Large intestine (tissue), 3 donors: ENCODE measurements at regions not wholly inside any gene's neighbourhood (a gene's known extent, or its start where the extent isn't known, plus 50 kb on each side); places are given as distances from the start of the nearest gene placed in this dataset.
A peak's percentile ranks its signal among the peaks of the same experiment; 100 is the strongest.

ENCODE experiments used
- DNase-seq, 2 donors: peaks; one replicate each; pipeline versions ENCODE4 v3.0.0 to v3.0.0-alpha.2; 2013
- H3K27ac ChIP-seq: one replicate; pipeline ENCODE4 v1.5.1; 2013; ENCODE audit warnings: low read length
- H3K27me3 ChIP-seq: 2 replicates; pipeline ENCODE4 v1.6.1; 2013; ENCODE audit warnings: low read length; ENCODE audit not compliant: control insufficient read depth, insufficient read depth
- H3K36me3 ChIP-seq: 2 replicates; pipeline ENCODE4 v1.6.1; 2013; ENCODE audit warnings: low read length; ENCODE audit not compliant: control insufficient read depth, insufficient read depth
- H3K4me1 ChIP-seq: one replicate; pipeline ENCODE4 v1.6.1; 2013; ENCODE audit warnings: low read length; ENCODE audit not compliant: control insufficient read depth, insufficient read depth
- H3K4me3 ChIP-seq: one replicate; pipeline ENCODE4 v1.5.1; 2013; ENCODE audit warnings: low read length
- H3K9me3 ChIP-seq: one replicate; pipeline ENCODE4 v1.6.1; 2013; ENCODE audit warnings: mild to moderate bottlenecking, low read depth, low read length, moderate library complexity; ENCODE audit not compliant: control insufficient read depth
- WGBS: methylation state at CpG from one replicate; pipeline ENCODE4 v1.1.5; 2013; ENCODE audit warnings: low lambda C conversion rate; ENCODE audit not compliant: insufficient coverage; 5-methylcytosine and 5-hydroxymethylcytosine counted together

GRCh38 chr13:30107521-30108136 is 199.7 kb downstream of the KATNAL1 start:
- peaks cover 16% of the 10 kb centered on the region for H3K4me1 ChIP-seq
- H3K27ac ChIP-seq = no peak overlapping the region
- no peaks in the 10 kb centered on the region for H3K36me3 ChIP-seq
- no peak overlapping the region for H3K4me3 ChIP-seq
- no peaks in the 10 kb centered on the region for H3K27me3 ChIP-seq
- DNase-seq = no peak
- no CpG with 5 or more reads among the region's 14 CpGs for WGBS
- H3K9me3 ChIP-seq = no peaks in the 10 kb centered on the region

- no CpG with 5 or more reads among the region's 6 CpGs for WGBS
- Histone ChIP-seq H3K36me3 (no peaks in the 10 kb centered on the region), H3K4me1 (peaks cover 13% of the 10 kb centered on the region), H3K27me3 (no peaks in the 10 kb centered on the region), H3K4me3 (no peak overlapping the region), H3K27ac (no peak overlapping the region), H3K9me3 (no peaks in the 10 kb centered on the region)
- DNase-seq = no peak
These were observed 200.2 kb downstream of the KATNAL1 start for GRCh38 chr13:30107121-30107520.

- Histone ChIP-seq H3K27me3 (no peaks in the 10 kb centered on the region), H3K27ac (no peak overlapping the region), H3K36me3 (no peaks in the 10 kb centered on the region), H3K4me3 (no peak overlapping the region), H3K9me3 (no peaks in the 10 kb centered on the region), H3K4me1 (peaks cover 13% of the 10 kb centered on the region)
- DNase-seq = no peak
- WGBS = no CpG with 5 or more reads among the region's 8 CpGs
These were observed 202.0 kb downstream of the KATNAL1 start for GRCh38 chr13:30105381-30105780.

- no peak for DNase-seq
- Histone ChIP-seq H3K36me3 (no peaks in the 10 kb centered on the region), H3K27ac (no peak overlapping the region), H3K4me1 (peaks cover 7% of the 10 kb centered on the region), H3K27me3 (no peaks in the 10 kb centered on the region), H3K4me3 (no peak overlapping the region), H3K9me3 (no peaks in the 10 kb centered on the region)
- no CpG with 5 or more reads among the region's 5 CpGs for WGBS
These were observed 204.1 kb downstream of the KATNAL1 start for GRCh38 chr13:30103161-30103840.

- H3K36me3 ChIP-seq = no peaks in the 10 kb centered on the region
- no peak overlapping the region for H3K27ac ChIP-seq
- no CpG with 5 or more reads among the region's 4 CpGs for WGBS
- peak in 1 of 2 donors; percentile 67 for DNase-seq
- H3K27me3 ChIP-seq = no peaks in the 10 kb centered on the region
- peaks cover 3% of the 10 kb centered on the region for H3K4me1 ChIP-seq
- no peak overlapping the region for H3K4me3 ChIP-seq
- H3K9me3 ChIP-seq = no peaks in the 10 kb centered on the region
These were observed 207.1 kb downstream of the KATNAL1 start for GRCh38 chr13:30100226-30100625.

GRCh38 chr13:30097701-30098100 is 209.7 kb downstream of the KATNAL1 start:
- Histone ChIP-seq H3K4me3 (no peak overlapping the region), H3K4me1 (peaks cover 3% of the 10 kb centered on the region), H3K27me3 (no peaks in the 10 kb centered on the region), H3K9me3 (no peaks in the 10 kb centered on the region), H3K36me3 (no peaks in the 10 kb centered on the region), H3K27ac (no peak overlapping the region)
- no peak for DNase-seq
- WGBS = no CpG with 5 or more reads among the region's 5 CpGs

- Histone ChIP-seq H3K4me1 (peaks cover 3% of the 10 kb centered on the region), H3K27ac (no peak overlapping the region), H3K9me3 (no peaks in the 10 kb centered on the region), H3K4me3 (no peak overlapping the region), H3K36me3 (no peaks in the 10 kb centered on the region), H3K27me3 (no peaks in the 10 kb centered on the region)
- WGBS = no CpG with 5 or more reads among the region's 5 CpGs
- no peak for DNase-seq
These were observed 210.3 kb downstream of the KATNAL1 start for GRCh38 chr13:30097089-30097488.

GRCh38 chr13:30094015-30094414 is 213.3 kb downstream of the KATNAL1 start:
- Histone ChIP-seq H3K36me3 (no peaks in the 10 kb centered on the region), H3K4me3 (no peak overlapping the region), H3K27me3 (no peaks in the 10 kb centered on the region), H3K9me3 (no peaks in the 10 kb centered on the region), H3K4me1 (no peaks in the 10 kb centered on the region), H3K27ac (no peak overlapping the region)
- DNase-seq = no peak
- no CpG with 5 or more reads among the region's 5 CpGs for WGBS

GRCh38 chr13:30093236-30093635 is 214.1 kb downstream of the KATNAL1 start:
- no CpG with 5 or more reads among the region's 2 CpGs for WGBS
- no peak overlapping the region for H3K4me3 ChIP-seq
- H3K36me3 ChIP-seq = no peaks in the 10 kb centered on the region
- H3K9me3 ChIP-seq = no peaks in the 10 kb centered on the region
- no peak overlapping the region for H3K27ac ChIP-seq
- H3K4me1 ChIP-seq = no peaks in the 10 kb centered on the region
- H3K27me3 ChIP-seq = no peaks in the 10 kb centered on the region
- DNase-seq = no peak

GRCh38 chr13:30091691-30092090 is 215.7 kb downstream of the KATNAL1 start:
- Histone ChIP-seq H3K4me1 (no peaks in the 10 kb centered on the region), H3K4me3 (no peak overlapping the region), H3K9me3 (no peaks in the 10 kb centered on the region), H3K27me3 (no peaks in the 10 kb centered on the region), H3K27ac (no peak overlapping the region), H3K36me3 (no peaks in the 10 kb centered on the region)
- DNase-seq = no peak
- WGBS = no CpG with 5 or more reads among the region's 4 CpGs

GRCh38 chr13:30091035-30091434 is 216.3 kb downstream of the KATNAL1 start:
- no CpG with 5 or more reads among the region's 2 CpGs for WGBS
- Histone ChIP-seq H3K4me3 (no peak overlapping the region), H3K27me3 (no peaks in the 10 kb centered on the region), H3K9me3 (no peaks in the 10 kb centered on the region), H3K4me1 (no peaks in the 10 kb centered on the region), H3K36me3 (no peaks in the 10 kb centered on the region), H3K27ac (no peak overlapping the region)
- no peak for DNase-seq
